SKM-1 (cell line): ENCODE measurements at regions not wholly inside any gene's neighbourhood (a gene's known extent, or its start where the extent isn't known, plus 50 kb on each side); places are given as distances from the start of the nearest gene placed in this dataset.

Experiments used
- DNase-seq: peaks from one replicate; lab custom pipeline; 2025; ENCODE audit not compliant: unreplicated experiment; lab: John Stamatoyannopoulos, UW

- no peak for DNase-seq
Measured at GRCh38 chr6:33952016-33952415, 148.2 kb upstream of the MLN start.

GRCh38 chr6:33950891-33951889 is 147.4 kb upstream of the MLN start:
- DNase-seq: no peak

GRCh38 chr6:33950472-33950881 is 146.7 kb upstream of the MLN start:
- no peak for DNase-seq

GRCh38 chr6:33949877-33950435 is 146.2 kb upstream of the MLN start:
- DNase-seq: no peak

- DNase-seq: no peak
Measured at GRCh38 chr6:33949111-33949510, 145.3 kb upstream of the MLN start.

GRCh38 chr6:33947916-33948594 is 144.3 kb upstream of the MLN start:
- no peak for DNase-seq

- no peak for DNase-seq
Measured at GRCh38 chr6:33947047-33947446, 143.2 kb upstream of the MLN start.

GRCh38 chr6:33945931-33946330 is 142.1 kb upstream of the MLN start:
- no peak for DNase-seq

GRCh38 chr6:33944686-33945411 is 141.0 kb upstream of the MLN start:
- no peak for DNase-seq

- no peak for DNase-seq
Measured at GRCh38 chr6:33936886-33937285, 133.1 kb upstream of the MLN start.

GRCh38 chr6:33935439-33936080 is 131.8 kb upstream of the MLN start:
- no peak for DNase-seq

- DNase-seq: no peak
Measured at GRCh38 chr6:33934731-33935270, 131.0 kb upstream of the MLN start.

GRCh38 chr6:33933101-33933500 is 129.3 kb upstream of the MLN start:
- no peak for DNase-seq

- DNase-seq: no peak
Measured at GRCh38 chr6:33931799-33932198, 128.0 kb upstream of the MLN start.

GRCh38 chr6:33929575-33930288 is 125.9 kb upstream of the MLN start:
- no peak for DNase-seq

GRCh38 chr6:33927616-33928015 is 123.8 kb upstream of the MLN start:
- DNase-seq: no peak

GRCh38 chr6:33927112-33927511 is 123.3 kb upstream of the MLN start:
- DNase-seq: no peak

- no peak for DNase-seq
Measured at GRCh38 chr6:33926451-33926850, 122.6 kb upstream of the MLN start.

- DNase-seq: no peak
Measured at GRCh38 chr6:33925936-33926335, 122.1 kb upstream of the MLN start.

GRCh38 chr6:33925210-33925609 is 121.4 kb upstream of the MLN start:
- no peak for DNase-seq
